HCT116 (cell line): ENCODE measurements at regions not wholly inside any gene's neighbourhood (a gene's known extent, or its start where the extent isn't known, plus 50 kb on each side); places are given as distances from the start of the nearest gene placed in this dataset.
"Not testable (repeated sequence)": the region's sequence is repeated elsewhere in the genome, so short reads cannot be mapped to it uniquely, and the experiment has no call there.

ENCODE experiments used
- CEBPB ChIP-seq: IDR thresholded peaks from 2 replicates; pipeline ENCODE4 v1.6.1; 2012; ENCODE audit warnings: low read depth
- ELF1 ChIP-seq: IDR thresholded peaks from 2 replicates; pipeline ENCODE4 v1.6.1; 2012; ENCODE audit warnings: low read depth, borderline replicate concordance
- EZH2 ChIP-seq: fragments of 200-600 bp; sonication (generic); IDR thresholded peaks from 2 replicates; pipeline ENCODE4 v1.6.1; 2017; ENCODE audit warnings: antibody characterized with exemption, mixed run types
- JUND ChIP-seq: IDR thresholded peaks from 2 replicates; pipeline ENCODE4 v1.6.1; 2012
- POLR2A ChIP-seq: IDR thresholded peaks from 2 replicates; pipeline ENCODE4 v1.7.0; 2011; ENCODE audit warnings: borderline replicate concordance; ENCODE audit not compliant: insufficient read depth, insufficient read length; ENCODE audit errors: extremely low read depth
- POLR2AphosphoS5 ChIP-seq: IDR thresholded peaks from 2 replicates; pipeline ENCODE4 v1.6.1; 2011; ENCODE audit warnings: mild to moderate bottlenecking, low read depth, low read length, moderate library complexity
- SIN3A ChIP-seq: IDR thresholded peaks from 2 replicates; pipeline ENCODE4 v1.6.1; 2012; ENCODE audit warnings: low read depth
- SRF ChIP-seq: IDR thresholded peaks from 2 replicates; pipeline ENCODE4 v1.6.1; 2012; ENCODE audit warnings: low read depth
- ZFX ChIP-seq: fragments of 450-650 bp; IDR thresholded peaks from 2 replicates; pipeline ENCODE4 v1.6.1; 2017
- TF ChIP-seq, protein P1 (sequence below), 3 experiments: fragments of 200-600 bp in 1 of 3; sonication (generic) in 1 of 3; IDR thresholded peaks in 2 of 3; conservative IDR thresholded peaks in 1 of 3; 2 replicates each; pipeline ENCODE4 v1.5.1; 2012 to 2017; ENCODE audit warnings: low read depth in 2 of 3, low read length in 2 of 3, antibody characterized with exemption in 1 of 3, borderline replicate concordance in 1 of 3, control low read depth in 1 of 3, mild to moderate bottlenecking in 1 of 3, mixed read lengths in 1 of 3, mixed run types in 1 of 3, moderate library complexity in 1 of 3; ENCODE audit not compliant: insufficient read depth in 1 of 3
- TF ChIP-seq, protein P2 (sequence below): IDR thresholded peaks from 2 replicates; pipeline ENCODE4 v1.6.1; 2012; ENCODE audit warnings: low read depth

- TF ChIP-seq, protein P1, sequence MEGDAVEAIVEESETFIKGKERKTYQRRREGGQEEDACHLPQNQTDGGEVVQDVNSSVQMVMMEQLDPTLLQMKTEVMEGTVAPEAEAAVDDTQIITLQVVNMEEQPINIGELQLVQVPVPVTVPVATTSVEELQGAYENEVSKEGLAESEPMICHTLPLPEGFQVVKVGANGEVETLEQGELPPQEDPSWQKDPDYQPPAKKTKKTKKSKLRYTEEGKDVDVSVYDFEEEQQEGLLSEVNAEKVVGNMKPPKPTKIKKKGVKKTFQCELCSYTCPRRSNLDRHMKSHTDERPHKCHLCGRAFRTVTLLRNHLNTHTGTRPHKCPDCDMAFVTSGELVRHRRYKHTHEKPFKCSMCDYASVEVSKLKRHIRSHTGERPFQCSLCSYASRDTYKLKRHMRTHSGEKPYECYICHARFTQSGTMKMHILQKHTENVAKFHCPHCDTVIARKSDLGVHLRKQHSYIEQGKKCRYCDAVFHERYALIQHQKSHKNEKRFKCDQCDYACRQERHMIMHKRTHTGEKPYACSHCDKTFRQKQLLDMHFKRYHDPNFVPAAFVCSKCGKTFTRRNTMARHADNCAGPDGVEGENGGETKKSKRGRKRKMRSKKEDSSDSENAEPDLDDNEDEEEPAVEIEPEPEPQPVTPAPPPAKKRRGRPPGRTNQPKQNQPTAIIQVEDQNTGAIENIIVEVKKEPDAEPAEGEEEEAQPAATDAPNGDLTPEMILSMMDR (IDR thresholded peaks at IDR 0.05 in 2 of 3, conservative IDR thresholded peaks at IDR 0.05 in 1 of 3; ENCODE audit: borderline replicate concordance in 1 of 3, insufficient read depth in 1 of 3, low read depth in 2 of 3, low read length in 2 of 3): peak in 2 of 3 experiments; percentile 27 to 39; a peak in 2 of 6 replicates
- not testable (repeated sequence) for TF ChIP-seq ELF1, POLR2A, SIN3A, JUND, EZH2, CEBPB, SRF, ZFX, POLR2AphosphoS5
- TF ChIP-seq, protein P2, sequence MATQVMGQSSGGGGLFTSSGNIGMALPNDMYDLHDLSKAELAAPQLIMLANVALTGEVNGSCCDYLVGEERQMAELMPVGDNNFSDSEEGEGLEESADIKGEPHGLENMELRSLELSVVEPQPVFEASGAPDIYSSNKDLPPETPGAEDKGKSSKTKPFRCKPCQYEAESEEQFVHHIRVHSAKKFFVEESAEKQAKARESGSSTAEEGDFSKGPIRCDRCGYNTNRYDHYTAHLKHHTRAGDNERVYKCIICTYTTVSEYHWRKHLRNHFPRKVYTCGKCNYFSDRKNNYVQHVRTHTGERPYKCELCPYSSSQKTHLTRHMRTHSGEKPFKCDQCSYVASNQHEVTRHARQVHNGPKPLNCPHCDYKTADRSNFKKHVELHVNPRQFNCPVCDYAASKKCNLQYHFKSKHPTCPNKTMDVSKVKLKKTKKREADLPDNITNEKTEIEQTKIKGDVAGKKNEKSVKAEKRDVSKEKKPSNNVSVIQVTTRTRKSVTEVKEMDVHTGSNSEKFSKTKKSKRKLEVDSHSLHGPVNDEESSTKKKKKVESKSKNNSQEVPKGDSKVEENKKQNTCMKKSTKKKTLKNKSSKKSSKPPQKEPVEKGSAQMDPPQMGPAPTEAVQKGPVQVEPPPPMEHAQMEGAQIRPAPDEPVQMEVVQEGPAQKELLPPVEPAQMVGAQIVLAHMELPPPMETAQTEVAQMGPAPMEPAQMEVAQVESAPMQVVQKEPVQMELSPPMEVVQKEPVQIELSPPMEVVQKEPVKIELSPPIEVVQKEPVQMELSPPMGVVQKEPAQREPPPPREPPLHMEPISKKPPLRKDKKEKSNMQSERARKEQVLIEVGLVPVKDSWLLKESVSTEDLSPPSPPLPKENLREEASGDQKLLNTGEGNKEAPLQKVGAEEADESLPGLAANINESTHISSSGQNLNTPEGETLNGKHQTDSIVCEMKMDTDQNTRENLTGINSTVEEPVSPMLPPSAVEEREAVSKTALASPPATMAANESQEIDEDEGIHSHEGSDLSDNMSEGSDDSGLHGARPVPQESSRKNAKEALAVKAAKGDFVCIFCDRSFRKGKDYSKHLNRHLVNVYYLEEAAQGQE: not testable (repeated sequence)
Observed at GRCh38 chr20:48374031-48374907, 453.5 kb downstream of the PREX1 start.
